Keratinocyte (primary cell): ENCODE measurements at regions not wholly inside any gene's neighbourhood (a gene's known extent, or its start where the extent isn't known, plus 50 kb on each side); places are given as distances from the start of the nearest gene placed in this dataset.

Source experiments
- DNase-seq: peaks from one replicate; pipeline ENCODE4 v3.0.0-alpha.2; 2011; ENCODE audit warnings: low read depth, missing footprints, low spot score
- FAIRE-seq: peaks from 2 replicates; lab custom pipeline; 2011; peaks lifted over from hg19 to GRCh38; lab: Jason Lieb, UNC
- H2AFZ ChIP-seq: 2 replicates; pipeline ENCODE4 v1.6.0; 2012; ENCODE audit warnings: low read length, control low read depth, inconsistent platforms; ENCODE audit not compliant: control insufficient read depth
- H3K27ac ChIP-seq: 2 replicates; pipeline ENCODE4 v1.5.1; 2011; ENCODE audit warnings: low read length; ENCODE audit not compliant: control insufficient read depth, insufficient read depth
- H3K27me3 ChIP-seq: 3 replicates; pipeline ENCODE4 v1.6.0; 2011; ENCODE audit warnings: low read length; ENCODE audit not compliant: control insufficient read depth, insufficient read depth; ENCODE audit errors: extremely low read depth
- H3K36me3 ChIP-seq, 2 experiments: 2 replicates in 1 of 2; 3 replicates in 1 of 2; pipeline ENCODE4 v1.5.1; 2011; ENCODE audit warnings: low read length in 2 of 2, mild to moderate bottlenecking in 1 of 2; ENCODE audit not compliant: control insufficient read depth in 2 of 2, insufficient read depth in 2 of 2; ENCODE audit errors: extremely low read depth in 1 of 2
- H3K4me1 ChIP-seq: 3 replicates; pipeline ENCODE4 v1.5.1; 2011; ENCODE audit warnings: low read length; ENCODE audit not compliant: control insufficient read depth, insufficient read depth; ENCODE audit errors: extremely low read depth
- H3K4me2 ChIP-seq: 3 replicates; pipeline ENCODE4 v1.6.0; 2011; ENCODE audit warnings: low read depth, low read length; ENCODE audit not compliant: control insufficient read depth, insufficient read depth; ENCODE audit errors: extremely low read depth
- H3K4me3 ChIP-seq, 3 experiments: fragments of 200-600 bp in 1 of 3; sonication (generic) in 1 of 3; 2 replicates in 2 of 3; 3 replicates in 1 of 3; pipeline ENCODE4 v1.5.1; 2011 to 2016; ENCODE audit warnings: low read length in 3 of 3, mild to moderate bottlenecking in 3 of 3, control low read depth in 2 of 3, inconsistent platforms in 1 of 3, low read depth in 1 of 3, mixed read lengths in 1 of 3, mixed run types in 1 of 3, moderate library complexity in 1 of 3; ENCODE audit not compliant: control insufficient read depth in 2 of 3, insufficient read depth in 2 of 3; ENCODE audit errors: extremely low read depth in 1 of 3
- H3K79me2 ChIP-seq: 2 replicates; pipeline ENCODE4 v1.6.0; 2012; ENCODE audit warnings: low read length; ENCODE audit not compliant: control insufficient read depth, insufficient read depth
- H3K9ac ChIP-seq: 3 replicates; pipeline ENCODE4 v1.6.0; 2011; ENCODE audit warnings: low read length; ENCODE audit not compliant: control insufficient read depth, insufficient read depth; ENCODE audit errors: extremely low read depth
- H3K9me1 ChIP-seq: 3 replicates; pipeline ENCODE4 v1.6.0; 2011; ENCODE audit warnings: low read length; ENCODE audit not compliant: control insufficient read depth, insufficient read depth; ENCODE audit errors: extremely low read depth
- H3K9me3 ChIP-seq: 2 replicates; pipeline ENCODE4 v1.5.1; 2012; ENCODE audit warnings: low read depth, low read length; ENCODE audit not compliant: control insufficient read depth
- H4K20me1 ChIP-seq: 3 replicates; pipeline ENCODE4 v1.6.0; 2011; ENCODE audit warnings: low read length; ENCODE audit not compliant: control insufficient read depth, insufficient read depth; ENCODE audit errors: extremely low read depth
- CTCF ChIP-seq, 3 experiments: IDR thresholded peaks in 1 of 3; conservative IDR thresholded peaks in 1 of 3; optimal IDR thresholded peaks in 1 of 3; 2 replicates in 2 of 3; 3 replicates in 1 of 3; pipeline versions ENCODE3 to v1.5.1; 2011; ENCODE audit warnings: low read length in 3 of 3, mild to moderate bottlenecking in 3 of 3, moderate library complexity in 2 of 3, control low read depth in 1 of 3, inconsistent platforms in 1 of 3; ENCODE audit not compliant: insufficient read depth in 2 of 3; ENCODE audit errors: extremely low read depth in 1 of 3
- EZH2 ChIP-seq: IDR thresholded peaks from one replicate; pipeline ENCODE4 v1.6.1; 2012; ENCODE audit warnings: inconsistent platforms, mild to moderate bottlenecking, low read length, moderate library complexity
- dilution Hi-C: fragments of 300-500 bp; cut with MboI; formaldehyde crosslinking; loops from one replicate; pipeline ENCODE4 v1.7.0; 2020; ENCODE audit warnings: low sequenced_read_pairs; ENCODE audit not compliant: extremely low pct_ligation_motif_present

GRCh38 chr3:106755336-106755735, 621.9 kb upstream of the CCDC54 start:
- Histone ChIP-seq H3K36me3 (no peaks in the 10 kb centered on the region), H3K27me3 (no peaks in the 10 kb centered on the region), H2AFZ (no peak overlapping the region), H3K4me2 (no peak overlapping the region), H3K79me2 (no peaks in the 10 kb centered on the region), H3K9me3 (no peaks in the 10 kb centered on the region), H4K20me1 (no peaks in the 10 kb centered on the region), H3K9ac (no peak overlapping the region), H3K27ac (no peak overlapping the region), H3K9me1 (no peaks in the 10 kb centered on the region), H3K4me1 (no peaks in the 10 kb centered on the region), H3K4me3 (no peak overlapping the region)
- FAIRE-seq (no peak), DNase-seq (no peak)
- dilution Hi-C loops = no loop called here
- TF ChIP-seq EZH2 (no peak), CTCF (optimal IDR thresholded peaks at IDR 0.05 in 1 of 3, IDR thresholded peaks at IDR 0.05 in 1 of 3, conservative IDR thresholded peaks at IDR 0.05 in 1 of 3; ENCODE audit: extremely low read depth in 1 of 3, insufficient read depth in 2 of 3, low read length in 3 of 3) (no peak)

GRCh38 chr3:106756901-106757300, 620.3 kb upstream of the CCDC54 start:
- Histone ChIP-seq H4K20me1 (no peaks in the 10 kb centered on the region), H2AFZ (no peak overlapping the region), H3K4me1 (no peaks in the 10 kb centered on the region), H3K36me3 (no peaks in the 10 kb centered on the region), H3K79me2 (no peaks in the 10 kb centered on the region), H3K9me1 (no peaks in the 10 kb centered on the region), H3K9me3 (no peaks in the 10 kb centered on the region), H3K4me2 (no peak overlapping the region), H3K27ac (no peak overlapping the region), H3K9ac (no peak overlapping the region), H3K4me3 (no peak overlapping the region), H3K27me3 (no peaks in the 10 kb centered on the region)
- TF ChIP-seq CTCF (optimal IDR thresholded peaks at IDR 0.05 in 1 of 3, IDR thresholded peaks at IDR 0.05 in 1 of 3, conservative IDR thresholded peaks at IDR 0.05 in 1 of 3; ENCODE audit: extremely low read depth in 1 of 3, insufficient read depth in 2 of 3, low read length in 3 of 3) = no peak
- dilution Hi-C loops = no loop called here
- DNase-seq (no peak), FAIRE-seq (no peak)
